SK-N-SH (cell line): ENCODE measurements at regions not wholly inside any gene's neighbourhood (a gene's known extent, or its start where the extent isn't known, plus 50 kb on each side); places are given as distances from the start of the nearest gene placed in this dataset.

Experiments used
- CTCF ChIP-seq: fragments of 200-600 bp; sonication (generic); IDR thresholded peaks from 2 replicates; pipeline ENCODE4 v1.6.1; 2017; ENCODE audit warnings: antibody characterized with exemption, mild to moderate bottlenecking, moderate library complexity
- EP300 ChIP-seq, 2 experiments: IDR thresholded peaks; 2 replicates each; pipeline versions ENCODE4 v1.4.0 to v1.6.1; 2012; ENCODE audit warnings: borderline replicate concordance in 1 of 2, low read depth in 1 of 2, low read length in 1 of 2
- FOSL2 ChIP-seq: IDR thresholded peaks from 2 replicates; pipeline ENCODE4 v1.4.0; 2012; ENCODE audit warnings: low read depth, mild to moderate bottlenecking, moderate library complexity, borderline replicate concordance
- FOXM1 ChIP-seq: IDR thresholded peaks from 2 replicates; pipeline ENCODE4 v1.4.0; 2012; ENCODE audit warnings: low read depth, mild to moderate bottlenecking
- IRF3 ChIP-seq: fragments of 150-350 bp; IDR thresholded peaks from 2 replicates; pipeline ENCODE4 v1.6.1; 2016; ENCODE audit warnings: mild to moderate bottlenecking, low read depth, low read length
- NRF1 ChIP-seq: IDR thresholded peaks from 2 replicates; pipeline ENCODE4 v1.6.1; 2012; ENCODE audit warnings: low read depth, mild to moderate bottlenecking, low read length
- POLR2AphosphoS5 ChIP-seq: IDR thresholded peaks from 2 replicates; pipeline ENCODE4 v1.6.1; 2012; ENCODE audit warnings: low read depth, low read length
- RAD21 ChIP-seq: IDR thresholded peaks from 2 replicates; pipeline ENCODE4 v1.6.1; 2012; ENCODE audit warnings: mild to moderate bottlenecking, low read length
- RFX5 ChIP-seq: IDR thresholded peaks from 2 replicates; pipeline ENCODE4 v1.6.1; 2012; ENCODE audit warnings: mild to moderate bottlenecking, improper control_type of control experiment, low read length
- USF2 ChIP-seq: fragments of 150-350 bp; IDR thresholded peaks from 2 replicates; pipeline ENCODE4 v1.6.1; 2017; ENCODE audit warnings: antibody characterized with exemption, low read length, low read depth, borderline replicate concordance
- YY1 ChIP-seq: IDR thresholded peaks from 2 replicates; pipeline ENCODE4 v1.4.0; 2012; ENCODE audit warnings: low read depth, mild to moderate bottlenecking

GRCh38 chr18:4551001-4551360 is 95.9 kb upstream of the DLGAP1 start:
- no peak for TF ChIP-seq RFX5
- TF ChIP-seq FOSL2: no peak
- TF ChIP-seq POLR2AphosphoS5: no peak
- TF ChIP-seq USF2: no peak
- TF ChIP-seq CTCF: no peak
- no peak for TF ChIP-seq RAD21
- TF ChIP-seq YY1: no peak
- no peak for TF ChIP-seq IRF3
- no peak for TF ChIP-seq NRF1
- TF ChIP-seq EP300 (IDR thresholded peaks at IDR 0.05; ENCODE audit: borderline replicate concordance in 1 of 2, low read depth in 1 of 2, low read length in 1 of 2): no peak
- no peak for TF ChIP-seq FOXM1
